Vagina (tissue), 2 donors: ENCODE measurements at regions not wholly inside any gene's neighbourhood (a gene's known extent, or its start where the extent isn't known, plus 50 kb on each side); places are given as distances from the start of the nearest gene placed in this dataset.
"Not testable (repeated sequence)": the region's sequence is repeated elsewhere in the genome, so short reads cannot be mapped to it uniquely, and the experiment has no call there.

Experiments used
- DNase-seq, 2 donors: peaks; one replicate each; pipeline ENCODE4 v3.0.0-alpha.2; 2017; ENCODE audit errors: extremely low spot score in 2 of 2
- H3K27ac ChIP-seq: fragments of 200-600 bp; sonication (generic); one replicate; pipeline ENCODE4 v1.5.1; 2019
- H3K27me3 ChIP-seq: fragments of 200-600 bp; sonication (generic); one replicate; pipeline ENCODE4 v1.5.1; 2019
- H3K36me3 ChIP-seq, 2 donors: fragments of 200-600 bp; sonication (generic); one replicate each; pipeline ENCODE4 v1.5.1; 2017 to 2019
- H3K4me1 ChIP-seq: fragments of 200-600 bp; sonication (generic); one replicate; pipeline ENCODE4 v1.5.1; 2019
- H3K4me3 ChIP-seq, 2 donors: fragments of 200-600 bp; sonication (generic); 1 replicate in 1 of 2; 2 replicates in 1 of 2; pipeline ENCODE4 v1.5.1; 2016 to 2019
- H3K9me3 ChIP-seq: fragments of 200-600 bp; sonication (generic); one replicate; pipeline ENCODE4 v1.5.1; 2019
- POLR2A ChIP-seq, 2 donors: fragments of 450-650 bp; IDR thresholded peaks; one replicate each; pipeline ENCODE4 v1.6.1; 2017; ENCODE audit warnings: antibody characterized with exemption in 2 of 2, mild to moderate bottlenecking in 2 of 2, moderate library complexity in 2 of 2
- POLR2AphosphoS5 ChIP-seq, 2 donors: sonication (generic); formaldehyde crosslinking; IDR thresholded peaks; one replicate each; pipeline ENCODE4 v1.9.0; 2017; ENCODE audit warnings: antibody characterized with exemption in 2 of 2, mild to moderate bottlenecking in 2 of 2, low read depth in 1 of 2; ENCODE audit not compliant: insufficient read depth in 1 of 2
- intact Hi-C: fragments of 100-400 bp; cut with DNase I; formaldehyde crosslinking; loops from one replicate; pipeline ENCODE4 v1.15.1; 2023
- TF ChIP-seq, protein P1 (sequence below), 3 experiments: fragments of 450-650 bp in 2 of 3; fragments of 200-600 bp in 1 of 3; sonication (generic) in 1 of 3; IDR thresholded peaks; one replicate each; pipeline ENCODE4 v1.5.1; 2017 to 2019; ENCODE audit warnings: antibody characterized with exemption in 3 of 3, mild to moderate bottlenecking in 2 of 3, moderate library complexity in 2 of 3

DNA sequence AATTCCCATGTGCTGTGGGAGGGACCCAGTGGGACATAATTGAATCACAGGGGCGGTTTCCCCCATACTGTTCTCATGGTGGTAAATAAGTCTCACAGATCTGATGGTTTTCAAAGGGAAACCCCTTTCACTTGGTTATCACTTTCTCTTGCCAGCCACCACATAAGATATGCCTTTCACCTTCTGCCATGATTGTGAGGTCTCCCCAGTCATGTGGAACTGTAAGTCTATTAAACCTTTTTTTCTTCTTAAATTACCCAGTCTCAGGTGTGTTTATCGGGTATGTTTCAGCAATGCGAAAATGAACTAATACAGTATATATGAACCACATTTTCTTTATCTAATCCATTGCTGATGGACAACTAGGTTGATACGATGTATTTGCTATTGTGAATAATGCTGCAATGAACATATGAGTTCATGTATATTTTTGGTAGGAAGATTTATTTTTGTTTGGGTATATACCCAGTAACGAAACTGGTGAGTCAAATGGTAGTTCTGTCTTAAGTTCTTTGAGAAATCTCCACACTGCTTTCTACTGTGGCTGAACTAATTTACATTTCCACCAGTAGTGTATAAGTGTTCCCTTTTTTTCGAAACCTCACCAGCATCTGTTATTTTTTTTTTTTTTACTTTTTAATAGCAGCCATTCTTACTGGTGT, 70.0 kb upstream of the HGF start:
- H3K27me3 ChIP-seq, result no peaks in the 10 kb centered on the region
- TF ChIP-seq, protein P1, sequence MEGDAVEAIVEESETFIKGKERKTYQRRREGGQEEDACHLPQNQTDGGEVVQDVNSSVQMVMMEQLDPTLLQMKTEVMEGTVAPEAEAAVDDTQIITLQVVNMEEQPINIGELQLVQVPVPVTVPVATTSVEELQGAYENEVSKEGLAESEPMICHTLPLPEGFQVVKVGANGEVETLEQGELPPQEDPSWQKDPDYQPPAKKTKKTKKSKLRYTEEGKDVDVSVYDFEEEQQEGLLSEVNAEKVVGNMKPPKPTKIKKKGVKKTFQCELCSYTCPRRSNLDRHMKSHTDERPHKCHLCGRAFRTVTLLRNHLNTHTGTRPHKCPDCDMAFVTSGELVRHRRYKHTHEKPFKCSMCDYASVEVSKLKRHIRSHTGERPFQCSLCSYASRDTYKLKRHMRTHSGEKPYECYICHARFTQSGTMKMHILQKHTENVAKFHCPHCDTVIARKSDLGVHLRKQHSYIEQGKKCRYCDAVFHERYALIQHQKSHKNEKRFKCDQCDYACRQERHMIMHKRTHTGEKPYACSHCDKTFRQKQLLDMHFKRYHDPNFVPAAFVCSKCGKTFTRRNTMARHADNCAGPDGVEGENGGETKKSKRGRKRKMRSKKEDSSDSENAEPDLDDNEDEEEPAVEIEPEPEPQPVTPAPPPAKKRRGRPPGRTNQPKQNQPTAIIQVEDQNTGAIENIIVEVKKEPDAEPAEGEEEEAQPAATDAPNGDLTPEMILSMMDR (IDR thresholded peaks at IDR 0.05), result no peak
- no peak for TF ChIP-seq POLR2AphosphoS5 (IDR thresholded peaks at IDR 0.05; ENCODE audit: insufficient read depth in 1 of 2, low read depth in 1 of 2)
- no peak for TF ChIP-seq POLR2A (IDR thresholded peaks at IDR 0.05)
- intact Hi-C loops, result no loop called here

DNA sequence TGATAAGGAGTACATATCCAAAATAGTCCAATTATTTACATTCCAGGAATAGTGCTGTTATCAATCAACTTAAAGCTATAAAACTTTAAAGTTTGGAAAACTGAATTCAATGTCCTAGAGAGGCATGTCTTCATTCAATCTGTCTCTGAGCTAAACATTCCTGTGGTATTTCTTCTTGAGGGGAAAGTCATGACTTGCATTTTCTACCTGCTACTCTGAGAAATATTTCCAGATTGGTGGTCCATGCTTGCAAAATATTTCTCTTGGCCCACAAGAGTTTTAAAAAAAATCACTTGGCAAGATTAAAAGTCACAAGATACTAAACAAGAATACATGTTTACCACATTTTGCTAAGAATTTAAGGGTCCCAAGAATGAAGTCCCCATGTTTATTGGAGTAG, 63.6 kb upstream of the HGF start:
- H3K27ac ChIP-seq, result no peak overlapping the region
- TF ChIP-seq POLR2AphosphoS5 (IDR thresholded peaks at IDR 0.05; ENCODE audit: insufficient read depth in 1 of 2, low read depth in 1 of 2) (no peak), POLR2A (IDR thresholded peaks at IDR 0.05) (no peak)
- TF ChIP-seq, protein P1 (IDR thresholded peaks at IDR 0.05), result no peak
- no peaks in the 10 kb centered on the region for H3K4me1 ChIP-seq
- intact Hi-C loops, result no loop called here
- no peak overlapping the region for H3K4me3 ChIP-seq
- H3K27me3 ChIP-seq, result no peaks in the 10 kb centered on the region
- H3K9me3 ChIP-seq, result no peaks in the 10 kb centered on the region
- H3K36me3 ChIP-seq, result no peaks in the 10 kb centered on the region
- no peak for DNase-seq

More for the DNA sequence above, 70.0 kb upstream of the HGF start:
- H3K4me3 ChIP-seq, result no peak overlapping the region
- no peak for DNase-seq
- no peak overlapping the region for H3K27ac ChIP-seq
- H3K9me3 ChIP-seq, result no peaks in the 10 kb centered on the region
- H3K4me1 ChIP-seq, result no peaks in the 10 kb centered on the region
- H3K36me3 ChIP-seq, result no peaks in the 10 kb centered on the region

- no peak for TF ChIP-seq POLR2A (IDR thresholded peaks at IDR 0.05)
- TF ChIP-seq, protein P1 (IDR thresholded peaks at IDR 0.05), result no peak
- no peak for TF ChIP-seq POLR2AphosphoS5 (IDR thresholded peaks at IDR 0.05; ENCODE audit: insufficient read depth in 1 of 2, low read depth in 1 of 2)
- H3K27me3 ChIP-seq, result no peaks in the 10 kb centered on the region
- H3K36me3 ChIP-seq, result no peaks in the 10 kb centered on the region
- H3K9me3 ChIP-seq, result no peaks in the 10 kb centered on the region
- intact Hi-C loops, result no loop called here
- no peak overlapping the region for H3K27ac ChIP-seq
- DNase-seq, result no peak
- H3K4me1 ChIP-seq, result no peaks in the 10 kb centered on the region
- no peak overlapping the region for H3K4me3 ChIP-seq
Observed at GRCh38 chr7:81831883-81832282, 62.0 kb upstream of the HGF start.

- DNase-seq, intact Hi-C loops, H3K4me3 ChIP-seq, H3K27ac ChIP-seq, H3K9me3 ChIP-seq, H3K27me3 ChIP-seq, H3K4me1 ChIP-seq, H3K36me3 ChIP-seq: not testable (repeated sequence)
Observed at GRCh38 chr7:81829511-81829910, 59.7 kb upstream of the HGF start.

DNA sequence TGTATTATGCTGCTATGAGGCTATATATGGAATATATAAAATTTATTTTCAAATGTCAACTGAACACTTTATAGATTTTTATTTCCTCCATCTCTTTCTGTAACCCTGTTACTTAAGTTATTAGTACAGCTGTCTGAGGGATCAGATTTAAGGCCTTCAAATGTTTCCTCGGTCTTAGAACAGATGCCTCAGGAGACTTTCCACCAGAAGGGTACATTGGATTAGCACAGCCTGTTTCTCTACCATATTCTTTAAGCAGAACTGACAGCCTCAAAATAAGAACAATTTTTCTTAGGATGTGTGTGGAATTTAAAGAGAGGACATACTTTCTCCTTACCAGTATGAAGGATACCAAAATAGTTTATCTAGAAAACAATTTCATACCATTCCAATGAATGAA, 53.0 kb upstream of the HGF start:
- intact Hi-C loops, result no loop called here
- Histone ChIP-seq H3K4me1 (no peaks in the 10 kb centered on the region), H3K4me3 (no peak overlapping the region), H3K9me3 (no peaks in the 10 kb centered on the region), H3K27me3 (no peaks in the 10 kb centered on the region), H3K36me3 (no peaks in the 10 kb centered on the region), H3K27ac (no peak overlapping the region)
- TF ChIP-seq POLR2A (IDR thresholded peaks at IDR 0.05) (no peak), POLR2AphosphoS5 (IDR thresholded peaks at IDR 0.05; ENCODE audit: insufficient read depth in 1 of 2, low read depth in 1 of 2) (no peak)
- TF ChIP-seq, protein P1 (IDR thresholded peaks at IDR 0.05), result no peak
- DNase-seq, result no peak
